Activated CD8-positive, alpha-beta memory T cell treated with anti-CD3 and anti-CD28 coated beads for 24 hours (primary cell): ENCODE measurements at regions not wholly inside any gene's neighbourhood (a gene's known extent, or its start where the extent isn't known, plus 50 kb on each side); places are given as distances from the start of the nearest gene placed in this dataset.
"Not testable (repeated sequence)": the region's sequence is repeated elsewhere in the genome, so short reads cannot be mapped to it uniquely, and the experiment has no call there.

Experiments
- DNase-seq: peaks from one replicate; pipeline ENCODE4 v3.0.0-alpha.2; 2020

- no peak for DNase-seq
Observed at GRCh38 chr3:109809513-109809912, 472.2 kb upstream of the DPPA4 start.

GRCh38 chr3:109818081-109818480 lies 480.7 kb upstream of the DPPA4 start:
- no peak for DNase-seq

- DNase-seq = no peak
Observed at GRCh38 chr3:109819734-109820133, 482.4 kb upstream of the DPPA4 start.

- DNase-seq = no peak
Observed at GRCh38 chr3:109825971-109826810, 488.8 kb upstream of the DPPA4 start.

- DNase-seq = no peak
Observed at GRCh38 chr3:109831403-109831802, 494.1 kb upstream of the DPPA4 start.

- no peak for DNase-seq
Observed at GRCh38 chr3:109835958-109836357, 498.6 kb upstream of the DPPA4 start.

- no peak for DNase-seq
Observed at GRCh38 chr3:109851854-109852253, 514.5 kb upstream of the DPPA4 start.

- DNase-seq = no peak
Observed at GRCh38 chr3:109852283-109852682, 514.9 kb upstream of the DPPA4 start.

- DNase-seq = no peak
Observed at GRCh38 chr3:109853077-109853731, 515.9 kb upstream of the DPPA4 start.

- DNase-seq = no peak
Observed at GRCh38 chr3:109863701-109864100, 526.4 kb upstream of the DPPA4 start.

- DNase-seq = no peak
Observed at GRCh38 chr3:109864452-109864851, 527.1 kb upstream of the DPPA4 start.

GRCh38 chr3:109869586-109869985 lies 532.2 kb upstream of the DPPA4 start:
- DNase-seq = no peak

GRCh38 chr3:109874896-109875708 lies 537.8 kb upstream of the DPPA4 start:
- DNase-seq = no peak

- DNase-seq = not testable (repeated sequence)
Observed at GRCh38 chr3:109877616-109878015, 540.3 kb upstream of the DPPA4 start.

- no peak for DNase-seq
Observed at GRCh38 chr3:109882144-109882543, 544.8 kb upstream of the DPPA4 start.

- DNase-seq = no peak
Observed at GRCh38 chr3:109887293-109887692, 549.9 kb upstream of the DPPA4 start.

GRCh38 chr3:109888026-109888425 lies 550.7 kb upstream of the DPPA4 start:
- DNase-seq = no peak

- DNase-seq = no peak
Observed at GRCh38 chr3:109897734-109898133, 560.4 kb upstream of the DPPA4 start.

- no peak for DNase-seq
Observed at GRCh38 chr3:109899925-109900324, 562.6 kb upstream of the DPPA4 start.

- DNase-seq = no peak
Observed at GRCh38 chr3:109900783-109901182, 563.4 kb upstream of the DPPA4 start.

GRCh38 chr3:109902549-109902948 lies 565.2 kb upstream of the DPPA4 start:
- no peak for DNase-seq

GRCh38 chr3:109903100-109903499 lies 565.8 kb upstream of the DPPA4 start:
- DNase-seq = no peak

- DNase-seq = no peak
Observed at GRCh38 chr3:109910772-109911171, 573.4 kb upstream of the DPPA4 start.

GRCh38 chr3:109918740-109919139 lies 581.4 kb upstream of the DPPA4 start:
- DNase-seq = no peak
